Fibroblast of pulmonary artery (primary cell): ENCODE measurements at regions not wholly inside any gene's neighbourhood (a gene's known extent, or its start where the extent isn't known, plus 50 kb on each side); places are given as distances from the start of the nearest gene placed in this dataset.

Experiments used
- DNase-seq: peaks from one replicate; pipeline ENCODE4 v3.0.0-alpha.2; 2010; ENCODE audit warnings: low read depth
- H3K4me3 ChIP-seq: replicated peaks from 2 replicates; pipeline ENCODE4 v1.5.1; 2011; ENCODE audit warnings: low read depth, mild to moderate bottlenecking, control low read depth, low read length, moderate library complexity
- CTCF ChIP-seq: IDR thresholded peaks from 2 replicates; pipeline ENCODE4 v1.5.1; 2011; ENCODE audit warnings: mild to moderate bottlenecking, control low read depth, low read length, inconsistent platforms; ENCODE audit errors: missing control alignments

- no peak for DNase-seq
- TF ChIP-seq CTCF = no peak
These were observed 1393.3 kb downstream of the ARAP2 start for GRCh38 chr4:34850968-34851367.

GRCh38 chr4:34851411-34851810 lies 1392.9 kb downstream of the ARAP2 start:
- no peak for DNase-seq
- H3K4me3 ChIP-seq = no peak overlapping the region
- TF ChIP-seq CTCF = no peak

More at GRCh38 chr4:34850968-34851367, 1393.3 kb downstream of the ARAP2 start:
- no peak overlapping the region for H3K4me3 ChIP-seq

GRCh38 chr4:34854451-34854850 lies 1389.9 kb downstream of the ARAP2 start:
- TF ChIP-seq CTCF = no peak
- H3K4me3 ChIP-seq = no peak overlapping the region
- no peak for DNase-seq

GRCh38 chr4:34861666-34862065 lies 1382.6 kb downstream of the ARAP2 start:
- TF ChIP-seq CTCF = no peak
- peak; percentile 2 for DNase-seq
- H3K4me3 ChIP-seq = no peak overlapping the region

- no peak for DNase-seq
- no peak for TF ChIP-seq CTCF
- no peak overlapping the region for H3K4me3 ChIP-seq
These were observed 1365.4 kb downstream of the ARAP2 start for GRCh38 chr4:34878961-34879360.

GRCh38 chr4:34880246-34880645 lies 1364.1 kb downstream of the ARAP2 start:
- no peak for TF ChIP-seq CTCF
- DNase-seq = no peak

GRCh38 chr4:34891892-34892291 lies 1352.4 kb downstream of the ARAP2 start:
- TF ChIP-seq CTCF = no peak
- no peak for DNase-seq
- H3K4me3 ChIP-seq = no peak overlapping the region

More at GRCh38 chr4:34880246-34880645, 1364.1 kb downstream of the ARAP2 start:
- no peak overlapping the region for H3K4me3 ChIP-seq
